Renal pelvis (tissue), 1 donor: ENCODE measurements at regions not wholly inside any gene's neighbourhood (a gene's known extent, or its start where the extent isn't known, plus 50 kb on each side); places are given as distances from the start of the nearest gene placed in this dataset.

Source experiments
- DNase-seq: peaks from one replicate; pipeline ENCODE4 v3.0.0-alpha.2; 2013

GRCh38 chr2:188922191-188922590, 52.0 kb upstream of the COL3A1 start:
- no peak for DNase-seq
